NB4 (cell line): ENCODE measurements at regions not wholly inside any gene's neighbourhood (a gene's known extent, or its start where the extent isn't known, plus 50 kb on each side); places are given as distances from the start of the nearest gene placed in this dataset.

ENCODE experiments used
- CTCF ChIP-seq: IDR thresholded peaks from one replicate; pipeline ENCODE4 v1.5.1; 2012; ENCODE audit warnings: low read depth, low read length
- MAX ChIP-seq: IDR thresholded peaks from 2 replicates; pipeline ENCODE4 v1.6.1; 2011; ENCODE audit warnings: low read depth, low read length
- MYC ChIP-seq: IDR thresholded peaks from 2 replicates; pipeline ENCODE4 v1.6.1; 2011; ENCODE audit warnings: low read depth, low read length
- POLR2A ChIP-seq: IDR thresholded peaks from 2 replicates; pipeline ENCODE4 v1.6.1; 2011; ENCODE audit warnings: mild to moderate bottlenecking; ENCODE audit not compliant: insufficient read length; ENCODE audit errors: extremely low read depth

GRCh38 chr1:95517506-95517905, 283.5 kb downstream of the RWDD3 start:
- TF ChIP-seq CTCF: no peak
- no peak for TF ChIP-seq POLR2A
- no peak for TF ChIP-seq MAX
- no peak for TF ChIP-seq MYC
